PC-3 (cell line): ENCODE measurements at regions not wholly inside any gene's neighbourhood (a gene's known extent, or its start where the extent isn't known, plus 50 kb on each side); places are given as distances from the start of the nearest gene placed in this dataset.
A peak's percentile ranks its signal among the peaks of the same experiment; 100 is the strongest.

Source experiments
- ATAC-seq: fragments of 200-7000 bp; cut with Tn5 transposase; 2 replicates; pipeline ENCODE4 v1.9.1; 2020; ENCODE audit warnings: mild to moderate bottlenecking, moderate library complexity
- BruUV-seq: library from RNA; stranded (reverse); fragments of 400-500 nt; replicated peaks from 2 replicates; lab custom pipeline; 2021; lab: Mats Ljungman, UMichigan
- CTCF ChIA-PET: fragments of 300-600 bp; sonication (Branson Sonifier 250); formaldehyde crosslinking; loops from one replicate; lab custom pipeline; 2022; ENCODE audit warnings: antibody characterized with exemption; lab: Charles Lee
- POLR2A ChIA-PET: fragments of 300-600 bp; sonication (Branson Sonifier 250); formaldehyde crosslinking; loops from one replicate; lab custom pipeline; 2022; ENCODE audit warnings: antibody characterized with exemption; ENCODE audit not compliant: unreplicated experiment; lab: Charles Lee
- DNase-seq: peaks from one replicate; pipeline ENCODE4 v3.0.0-alpha.2; 2015
- H2AFZ ChIP-seq: fragments of 300-600 bp; sonication (generic); 2 replicates; pipeline ENCODE4 v1.6.0; 2016; ENCODE audit warnings: antibody characterized with exemption, low read length
- H3F3A ChIP-seq: fragments of 300-600 bp; sonication (generic); one replicate; pipeline ENCODE4 v1.6.0; 2017; ENCODE audit warnings: antibody characterized with exemption, low read length, control low read depth, mild to moderate bottlenecking; ENCODE audit not compliant: unreplicated experiment
- H3K27ac ChIP-seq: fragments of 300-600 bp; sonication (generic); 2 replicates; pipeline ENCODE4 v1.5.1; 2016; ENCODE audit warnings: mild to moderate bottlenecking, low read length
- H3K27me3 ChIP-seq: fragments of 300-600 bp; sonication (generic); 2 replicates; pipeline ENCODE4 v1.6.1; 2016; ENCODE audit warnings: low read length, mixed read lengths
- H3K36me3 ChIP-seq: fragments of 300-600 bp; sonication (generic); 2 replicates; pipeline ENCODE4 v1.6.1; 2016; ENCODE audit warnings: low read depth, mixed run types, low read length, mixed read lengths
- H3K4me1 ChIP-seq: fragments of 300-600 bp; sonication (generic); 2 replicates; pipeline ENCODE4 v1.5.1; 2016; ENCODE audit warnings: low read length; ENCODE audit not compliant: insufficient read depth
- H3K4me2 ChIP-seq: fragments of 300-600 bp; sonication (generic); 2 replicates; pipeline ENCODE4 v1.6.0; 2016; ENCODE audit warnings: low read length
- H3K4me3 ChIP-seq: fragments of 300-600 bp; sonication (generic); 2 replicates; pipeline ENCODE4 v1.5.1; 2016; ENCODE audit warnings: mild to moderate bottlenecking, low read length, mixed read lengths
- H3K79me2 ChIP-seq: fragments of 300-600 bp; sonication (generic); 2 replicates; pipeline ENCODE4 v1.6.1; 2017; ENCODE audit warnings: low read length, mixed read lengths
- H3K9ac ChIP-seq: fragments of 300-600 bp; sonication (generic); 2 replicates; pipeline ENCODE4 v1.6.0; 2016; ENCODE audit warnings: mild to moderate bottlenecking, low read length
- H3K9me2 ChIP-seq: fragments of 300-600 bp; sonication (generic); replicated peaks from 2 replicates; pipeline ENCODE4 v1.6.1; 2016; ENCODE audit warnings: mixed run types, low read length, mixed read lengths
- H3K9me3 ChIP-seq: fragments of 300-600 bp; sonication (generic); 2 replicates; pipeline ENCODE4 v1.6.1; 2016; ENCODE audit warnings: low read length, mixed read lengths
- H4K20me1 ChIP-seq: fragments of 300-600 bp; sonication (generic); 2 replicates; pipeline ENCODE4 v1.6.1; 2016; ENCODE audit warnings: low read length, mixed read lengths
- CTCF ChIP-seq: fragments of 300-600 bp; sonication (generic); conservative IDR thresholded peaks from 2 replicates; pipeline ENCODE4 v1.5.1; 2017; ENCODE audit warnings: antibody characterized with exemption, low read depth, mild to moderate bottlenecking, low read length
- EZH2 ChIP-seq: fragments of 300-600 bp; sonication (generic); IDR thresholded peaks from one replicate; pipeline ENCODE4 v1.6.1; 2017; ENCODE audit warnings: antibody characterized with exemption, mild to moderate bottlenecking, low read length; ENCODE audit not compliant: unreplicated experiment
- EZH2phosphoT487 ChIP-seq: fragments of 300-600 bp; sonication (generic); IDR thresholded peaks from 2 replicates; pipeline ENCODE4 v1.6.1; 2018; ENCODE audit warnings: mild to moderate bottlenecking, antibody characterized with exemption, low read length, borderline replicate concordance
- intact Hi-C: fragments of 100-400 bp; cut with micrococcal nuclease; formaldehyde crosslinking; loops from 2 replicates; pipeline ENCODE4 v1.9.0; 2023

- Histone ChIP-seq H3K9ac (no peak overlapping the region; the same call in 1 of the 2 replicates), H4K20me1 (no peaks in the 10 kb centered on the region), H3K9me2 (no peaks in the 10 kb centered on the region), H3K27ac (peak overlapping the region; percentile 30), H2AFZ (peak overlapping the region; percentile 25; the same call in 1 of the 2 replicates), H3K79me2 (no peaks in the 10 kb centered on the region), H3K4me2 (peak overlapping the region; percentile 35), H3K9me3 (no peaks in the 10 kb centered on the region), H3K36me3 (no peaks in the 10 kb centered on the region), H3K4me3 (no peak overlapping the region), H3K27me3 (no peaks in the 10 kb centered on the region), H3F3A (no peaks in the 10 kb centered on the region), H3K4me1 (peaks cover 31% of the 10 kb centered on the region)
- intact Hi-C loops = loop anchor here (10.0 kb wide), 1 partner anchor 307 kb away; no protein-coding TSS in a partner anchor
- no TSS peak for BruUV-seq
- TF ChIP-seq CTCF (no peak), EZH2 (no peak), EZH2phosphoT487 (no peak)
- DNase-seq (peak; percentile 35), ATAC-seq (peak; percentile 46; the same call in 1 of the 2 replicates)
- ChIA-PET CTCF (no interaction called here), POLR2A (no interaction called here)
Observed at GRCh38 chr18:56161566-56162260, 476.7 kb downstream of the TXNL1 start.

- DNase-seq = no peak
- no peak overlapping the region for H3K4me2 ChIP-seq
- H3F3A ChIP-seq = no peaks in the 10 kb centered on the region
- BruUV-seq = no TSS peak
- no peaks in the 10 kb centered on the region for H3K79me2 ChIP-seq
- TF ChIP-seq EZH2phosphoT487 = no peak
- TF ChIP-seq CTCF = no peak
- no peak for TF ChIP-seq EZH2
- H3K36me3 ChIP-seq = no peaks in the 10 kb centered on the region
- POLR2A ChIA-PET = no interaction called here
- no peak for ATAC-seq
- no peaks in the 10 kb centered on the region for H4K20me1 ChIP-seq
- no peaks in the 10 kb centered on the region for H3K9me2 ChIP-seq
- H3K27me3 ChIP-seq = no peaks in the 10 kb centered on the region
- peaks cover 23% of the 10 kb centered on the region for H3K4me1 ChIP-seq
- intact Hi-C loops = no loop called here
- CTCF ChIA-PET = no interaction called here
- no peak overlapping the region for H2AFZ ChIP-seq
- H3K9me3 ChIP-seq = no peaks in the 10 kb centered on the region
- no peak overlapping the region for H3K27ac ChIP-seq
- H3K9ac ChIP-seq = no peak overlapping the region
- no peak overlapping the region for H3K4me3 ChIP-seq
Observed at GRCh38 chr18:56158676-56159075, 479.7 kb downstream of the TXNL1 start.

- ATAC-seq = no peak
- no TSS peak for BruUV-seq
- intact Hi-C loops = no loop called here
Observed at GRCh38 chr18:56157541-56157940, 480.9 kb downstream of the TXNL1 start.

More at GRCh38 chr18:56157541-56157940, 480.9 kb downstream of the TXNL1 start:
- peaks cover 22% of the 10 kb centered on the region for H3K4me1 ChIP-seq
- H2AFZ ChIP-seq = no peak overlapping the region
- H3K4me2 ChIP-seq = no peak overlapping the region
- POLR2A ChIA-PET = no interaction called here
- no peaks in the 10 kb centered on the region for H3K27me3 ChIP-seq
- H4K20me1 ChIP-seq = no peaks in the 10 kb centered on the region
- no peak overlapping the region for H3K27ac ChIP-seq
- CTCF ChIA-PET = no interaction called here
- no peak overlapping the region for H3K4me3 ChIP-seq
- no peak overlapping the region for H3K9ac ChIP-seq
- H3K9me2 ChIP-seq = no peaks in the 10 kb centered on the region
- no peaks in the 10 kb centered on the region for H3F3A ChIP-seq
- no peaks in the 10 kb centered on the region for H3K36me3 ChIP-seq
- no peaks in the 10 kb centered on the region for H3K9me3 ChIP-seq
- TF ChIP-seq EZH2phosphoT487 = no peak
- no peak for TF ChIP-seq EZH2
- no peaks in the 10 kb centered on the region for H3K79me2 ChIP-seq
- no peak for DNase-seq
